Right lobe of liver (tissue), 4 donors: ENCODE measurements at regions not wholly inside any gene's neighbourhood (a gene's known extent, or its start where the extent isn't known, plus 50 kb on each side); places are given as distances from the start of the nearest gene placed in this dataset.

Experiments used
- CTCF ChIP-seq, 4 donors: fragments of 200-600 bp in 3 of 4; fragments of 450-650 bp in 1 of 4; IDR thresholded peaks; one replicate each; pipeline versions ENCODE4 v1.5.1 to v1.8.0; 2016 to 2022; ENCODE audit warnings: antibody characterized with exemption in 4 of 4, mild to moderate bottlenecking in 2 of 4
- POLR2A ChIP-seq: fragments of 450-650 bp; IDR thresholded peaks from one replicate; pipeline ENCODE4 v1.6.1; 2017; ENCODE audit warnings: antibody characterized with exemption, mild to moderate bottlenecking
- donor health status: DM: no; HTN: no; CAD: no.
- donor health status: DM: no; HTN: no; CAD: no.
- donor health status: DM: no; HTN: yes; CAD: no.

GRCh38 chr17:12472252-12473173, 193.2 kb upstream of the MYOCD start:
- no peak for TF ChIP-seq CTCF (IDR thresholded peaks at IDR 0.05)
- no peak for TF ChIP-seq POLR2A
